ENCODE measurements at regions not wholly inside any gene's neighbourhood (a gene's known extent, or its start where the extent isn't known, plus 50 kb on each side); places are given as distances from the start of the nearest gene placed in this dataset.
"Not testable (repeated sequence)": the region's sequence is repeated elsewhere in the genome, so short reads cannot be mapped to it uniquely, and the experiment has no call there.

DNA sequence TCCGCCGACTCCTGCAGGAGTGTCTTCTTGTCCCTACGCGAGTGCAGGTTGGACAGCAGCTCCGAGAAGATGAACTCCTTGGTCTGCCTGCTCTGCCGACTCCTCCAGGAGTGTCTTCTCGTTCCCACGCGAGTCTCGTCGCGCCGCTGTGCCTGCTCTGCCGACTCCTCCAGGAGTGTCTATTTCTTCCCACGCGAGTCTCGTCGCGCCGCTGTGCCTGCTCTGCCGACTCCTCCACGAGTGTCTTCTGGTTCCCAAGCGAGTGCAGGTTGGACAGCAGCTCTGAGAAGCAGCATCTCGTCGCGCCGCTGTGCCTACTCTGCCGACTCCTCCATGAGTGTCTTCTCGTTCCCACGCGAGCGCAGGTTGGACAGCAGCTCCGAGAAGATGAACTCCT, 66.6 kb upstream of the LYSMD4 start:
- ATAC-seq (ENCODE audit: low FRiP score); DNase-seq; H3K27me3 ChIP-seq (ENCODE audit: control insufficient read depth in 1 of 2, insufficient read depth in 2 of 2, low read length in 1 of 2); intact Hi-C loops (cut with DNase I); H3K36me3 ChIP-seq (ENCODE audit: control insufficient read depth in 1 of 2, insufficient read depth in 2 of 2, low read length in 1 of 2); H3K4me3 ChIP-seq (ENCODE audit: low read length in 2 of 2); H3K4me1 ChIP-seq (ENCODE audit: control insufficient read depth in 1 of 2, insufficient read depth in 2 of 2, low read length in 2 of 2); H3K9me3 ChIP-seq (ENCODE audit: control insufficient read depth, low read length); H3K27ac ChIP-seq (ENCODE audit: low read depth in 1 of 2, low read length in 2 of 2): not testable (repeated sequence)
- 93% methylated on average over 17 to 33 of the region's 33 CpGs for WGBS, 2 donors

- DNase-seq, result peak; percentile 46 to 81
- H3K27ac ChIP-seq (ENCODE audit: low read depth in 1 of 2, low read length in 2 of 2); intact Hi-C loops (cut with DNase I); H3K4me1 ChIP-seq (ENCODE audit: control insufficient read depth in 1 of 2, insufficient read depth in 2 of 2, low read length in 2 of 2); H3K4me3 ChIP-seq (ENCODE audit: low read length in 2 of 2); H3K27me3 ChIP-seq (ENCODE audit: control insufficient read depth in 1 of 2, insufficient read depth in 2 of 2, low read length in 1 of 2); H3K36me3 ChIP-seq (ENCODE audit: control insufficient read depth in 1 of 2, insufficient read depth in 2 of 2, low read length in 1 of 2); H3K9me3 ChIP-seq (ENCODE audit: control insufficient read depth, low read length); ATAC-seq (ENCODE audit: low FRiP score): not testable (repeated sequence)
- WGBS, 2 donors, result 62 to 70% methylated on average over 24 to 25 of the region's 26 CpGs
Observed at GRCh38 chr15:99799182-99799853, 66.1 kb upstream of the LYSMD4 start.

DNA sequence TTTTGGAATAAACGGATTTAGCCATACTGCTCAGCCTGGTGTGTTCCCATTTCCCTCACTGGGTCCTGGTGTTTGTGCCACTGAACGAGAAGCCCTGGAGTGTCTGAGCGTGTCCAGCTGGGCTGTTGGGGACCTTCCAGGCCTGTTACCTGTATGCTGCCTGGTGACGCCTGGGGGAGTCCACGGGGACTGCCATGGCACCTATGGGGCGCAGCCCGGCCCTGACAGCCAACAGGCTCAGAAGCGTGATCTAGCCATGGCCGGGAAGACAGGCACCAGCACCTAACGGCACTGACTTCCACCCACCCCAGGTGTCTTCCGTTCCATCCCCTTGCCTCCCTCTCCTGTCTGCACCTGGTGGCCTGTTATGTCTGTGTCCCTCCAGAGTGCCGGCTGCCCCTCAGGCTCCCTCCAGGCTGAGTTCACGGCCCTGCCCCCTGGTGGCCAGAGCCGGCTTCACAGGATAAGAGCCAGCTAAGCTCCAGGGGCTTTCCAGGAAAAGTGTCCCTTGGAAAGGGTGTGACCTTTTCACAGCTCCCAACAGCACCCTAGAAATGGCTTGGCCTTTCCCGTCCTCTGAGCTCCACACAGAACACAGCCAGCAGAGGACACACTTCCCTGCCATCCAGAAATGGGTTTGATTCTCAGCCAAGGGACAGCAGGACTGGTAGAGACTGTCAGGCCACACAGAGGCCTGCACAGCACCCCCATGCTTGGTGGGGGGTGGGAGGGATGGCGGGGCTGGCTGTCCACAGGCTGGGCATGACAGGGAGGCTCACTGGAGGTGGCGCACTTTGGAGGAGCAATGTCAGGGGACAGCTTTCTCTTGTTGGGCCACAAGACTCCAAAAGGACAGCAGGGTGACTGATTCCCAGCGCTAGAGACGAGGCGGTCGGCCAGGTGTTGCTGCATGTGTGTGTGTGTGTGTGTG, 64.0 kb upstream of the LYSMD4 start:
- H3K27me3 ChIP-seq (ENCODE audit: control insufficient read depth in 1 of 2, insufficient read depth in 2 of 2, low read length in 1 of 2); intact Hi-C loops (cut with DNase I); DNase-seq; H3K9me3 ChIP-seq (ENCODE audit: control insufficient read depth, low read length); H3K4me3 ChIP-seq (ENCODE audit: low read length in 2 of 2); ATAC-seq (ENCODE audit: low FRiP score); H3K27ac ChIP-seq (ENCODE audit: low read depth in 1 of 2, low read length in 2 of 2); H3K36me3 ChIP-seq (ENCODE audit: control insufficient read depth in 1 of 2, insufficient read depth in 2 of 2, low read length in 1 of 2); H3K4me1 ChIP-seq (ENCODE audit: control insufficient read depth in 1 of 2, insufficient read depth in 2 of 2, low read length in 2 of 2): not testable (repeated sequence)
- WGBS, 2 donors, result 82 to 85% methylated on average over 14 to 17 of the region's 21 CpGs

- ATAC-seq (ENCODE audit: low FRiP score); H3K27ac ChIP-seq (ENCODE audit: low read depth in 1 of 2, low read length in 2 of 2); H3K36me3 ChIP-seq (ENCODE audit: control insufficient read depth in 1 of 2, insufficient read depth in 2 of 2, low read length in 1 of 2); DNase-seq; intact Hi-C loops (cut with DNase I); H3K27me3 ChIP-seq (ENCODE audit: control insufficient read depth in 1 of 2, insufficient read depth in 2 of 2, low read length in 1 of 2); H3K4me1 ChIP-seq (ENCODE audit: control insufficient read depth in 1 of 2, insufficient read depth in 2 of 2, low read length in 2 of 2); H3K4me3 ChIP-seq (ENCODE audit: low read length in 2 of 2); H3K9me3 ChIP-seq (ENCODE audit: control insufficient read depth, low read length): not testable (repeated sequence)
- 91 to 92% methylated on average over 20 to 22 of the region's 22 CpGs for WGBS, 2 donors
Observed at GRCh38 chr15:99791881-99792807, 58.9 kb upstream of the LYSMD4 start.

GRCh38 chr15:99790751-99791150, 57.5 kb upstream of the LYSMD4 start:
- H3K9me3 ChIP-seq (ENCODE audit: control insufficient read depth, low read length); intact Hi-C loops (cut with DNase I); H3K27ac ChIP-seq (ENCODE audit: low read depth in 1 of 2, low read length in 2 of 2); H3K4me1 ChIP-seq (ENCODE audit: control insufficient read depth in 1 of 2, insufficient read depth in 2 of 2, low read length in 2 of 2); H3K36me3 ChIP-seq (ENCODE audit: control insufficient read depth in 1 of 2, insufficient read depth in 2 of 2, low read length in 1 of 2); H3K4me3 ChIP-seq (ENCODE audit: low read length in 2 of 2); ATAC-seq (ENCODE audit: low FRiP score); H3K27me3 ChIP-seq (ENCODE audit: control insufficient read depth in 1 of 2, insufficient read depth in 2 of 2, low read length in 1 of 2); DNase-seq: not testable (repeated sequence)
- WGBS, 2 donors, result 89 to 90% methylated on average over 7 of the region's 7 CpGs

DNA sequence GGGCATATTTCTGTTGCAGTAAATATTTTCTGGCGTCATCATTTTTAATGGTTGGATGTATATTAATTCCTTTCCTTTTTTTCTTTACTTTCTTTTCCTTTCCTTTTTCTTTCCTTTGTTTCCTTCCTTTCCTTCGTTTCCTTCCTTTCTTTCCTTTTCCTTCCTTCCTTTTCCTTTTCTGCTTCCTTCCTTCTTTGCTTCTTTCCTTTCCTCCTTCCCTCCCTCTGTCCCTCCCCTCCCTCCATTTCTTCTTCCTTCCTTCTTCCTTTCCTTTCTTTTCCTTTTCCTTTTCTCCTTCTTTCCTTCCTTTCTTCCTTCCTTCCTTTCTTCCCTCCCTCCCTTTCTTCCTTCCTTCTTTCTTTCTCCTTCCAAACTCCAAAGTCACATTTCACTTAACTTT, 54.9 kb upstream of the LYSMD4 start:
- H3K9me3 ChIP-seq (ENCODE audit: control insufficient read depth, low read length), result no peaks in the 10 kb centered on the region
- H3K4me1 ChIP-seq (ENCODE audit: control insufficient read depth in 1 of 2, insufficient read depth in 2 of 2, low read length in 2 of 2), result no peaks in the 10 kb centered on the region
- H3K27ac ChIP-seq (ENCODE audit: low read depth in 1 of 2, low read length in 2 of 2), result no peak overlapping the region
- intact Hi-C loops (cut with DNase I), result no loop called here
- no peaks in the 10 kb centered on the region for H3K36me3 ChIP-seq (ENCODE audit: control insufficient read depth in 1 of 2, insufficient read depth in 2 of 2, low read length in 1 of 2)
- DNase-seq, result no peak
- no peak overlapping the region for H3K4me3 ChIP-seq (ENCODE audit: low read length in 2 of 2)
- no peaks in the 10 kb centered on the region for H3K27me3 ChIP-seq (ENCODE audit: control insufficient read depth in 1 of 2, insufficient read depth in 2 of 2, low read length in 1 of 2)
- no peak for ATAC-seq (ENCODE audit: low FRiP score)
- 75 to 81% methylated on average over 2 of the region's 2 CpGs for WGBS, 2 donors

GRCh38 chr15:99784800-99785199, 51.6 kb upstream of the LYSMD4 start:
- H3K27ac ChIP-seq (ENCODE audit: low read depth in 1 of 2, low read length in 2 of 2); H3K27me3 ChIP-seq (ENCODE audit: control insufficient read depth in 1 of 2, insufficient read depth in 2 of 2, low read length in 1 of 2); H3K36me3 ChIP-seq (ENCODE audit: control insufficient read depth in 1 of 2, insufficient read depth in 2 of 2, low read length in 1 of 2); DNase-seq; H3K4me3 ChIP-seq (ENCODE audit: low read length in 2 of 2); H3K9me3 ChIP-seq (ENCODE audit: control insufficient read depth, low read length); intact Hi-C loops (cut with DNase I); ATAC-seq (ENCODE audit: low FRiP score); H3K4me1 ChIP-seq (ENCODE audit: control insufficient read depth in 1 of 2, insufficient read depth in 2 of 2, low read length in 2 of 2): not testable (repeated sequence)
- WGBS, 2 donors, result 92 to 94% methylated on average over 1 of the region's 1 CpG

- H3K36me3 ChIP-seq (ENCODE audit: control insufficient read depth in 1 of 2, insufficient read depth in 2 of 2, low read length in 1 of 2); H3K27me3 ChIP-seq (ENCODE audit: control insufficient read depth in 1 of 2, insufficient read depth in 2 of 2, low read length in 1 of 2); H3K9me3 ChIP-seq (ENCODE audit: control insufficient read depth, low read length); H3K27ac ChIP-seq (ENCODE audit: low read depth in 1 of 2, low read length in 2 of 2); H3K4me3 ChIP-seq (ENCODE audit: low read length in 2 of 2); intact Hi-C loops (cut with DNase I); DNase-seq; ATAC-seq (ENCODE audit: low FRiP score); H3K4me1 ChIP-seq (ENCODE audit: control insufficient read depth in 1 of 2, insufficient read depth in 2 of 2, low read length in 2 of 2): not testable (repeated sequence)
- 93 to 95% methylated on average over 4 of the region's 4 CpGs for WGBS, 2 donors
Observed at GRCh38 chr15:99783918-99784619, 50.8 kb upstream of the LYSMD4 start.
